Neural progenitor cell (in vitro differentiated cells): ENCODE measurements at regions not wholly inside any gene's neighbourhood (a gene's known extent, or its start where the extent isn't known, plus 50 kb on each side); places are given as distances from the start of the nearest gene placed in this dataset.

Source experiments
- DNase-seq: peaks from one replicate; pipeline ENCODE4 v3.0.0-alpha.2; 2016; ENCODE audit warnings: low spot score
- H2AFZ ChIP-seq: fragments of 200-600 bp; sonication (generic); replicated peaks from 2 replicates; pipeline ENCODE4 v1.6.1; 2016; ENCODE audit warnings: antibody characterized with exemption
- H3F3A ChIP-seq: fragments of 200-600 bp; sonication (generic); 2 replicates; pipeline ENCODE4 v1.6.1; 2016; ENCODE audit warnings: antibody characterized with exemption, low read depth
- H3K27ac ChIP-seq: fragments of 200-600 bp; sonication (generic); 2 replicates; pipeline ENCODE4 v1.5.1; 2016; ENCODE audit warnings: mild to moderate bottlenecking
- H3K27me3 ChIP-seq: fragments of 200-600 bp; sonication (generic); 2 replicates; pipeline ENCODE4 v1.6.1; 2016; ENCODE audit warnings: mild to moderate bottlenecking, moderate library complexity
- H3K36me3 ChIP-seq: fragments of 200-600 bp; sonication (generic); 2 replicates; pipeline ENCODE4 v1.5.1; 2016
- H3K4me1 ChIP-seq: fragments of 200-600 bp; sonication (generic); 2 replicates; pipeline ENCODE4 v1.6.1; 2016; ENCODE audit warnings: mixed run types
- H3K4me2 ChIP-seq: fragments of 200-600 bp; sonication (generic); 2 replicates; pipeline ENCODE4 v1.6.1; 2016
- H3K4me3 ChIP-seq: fragments of 200-600 bp; sonication (generic); 2 replicates; pipeline ENCODE4 v1.5.1; 2016
- H3K79me2 ChIP-seq: fragments of 200-600 bp; sonication (generic); 2 replicates; pipeline ENCODE4 v1.6.1; 2016; ENCODE audit warnings: low read depth
- H3K9ac ChIP-seq: fragments of 200-600 bp; sonication (generic); 2 replicates; pipeline ENCODE4 v1.6.1; 2016
- H3K9me3 ChIP-seq: fragments of 200-600 bp; sonication (generic); 2 replicates; pipeline ENCODE4 v1.5.1; 2016; ENCODE audit warnings: low read depth
- H4K20me1 ChIP-seq: fragments of 200-600 bp; sonication (generic); 2 replicates; pipeline ENCODE4 v1.6.1; 2016; ENCODE audit warnings: low read depth
- H3K27ac Mint-ChIP-seq: 3 replicates; pipeline ENCODE4 v1.8.0; 2021; ENCODE audit warnings: mixed read lengths
- H3K27me3 Mint-ChIP-seq: 2 replicates; pipeline ENCODE4 v1.8.0; 2022; ENCODE audit warnings: low read depth, mild to moderate bottlenecking, inconsistent platforms, moderate library complexity, mixed read lengths; ENCODE audit not compliant: insufficient read depth
- H3K36me3 Mint-ChIP-seq: 3 replicates; pipeline ENCODE4 v1.8.0; 2021; ENCODE audit warnings: mixed read lengths
- H3K4me1 Mint-ChIP-seq: 3 replicates; pipeline ENCODE4 v1.8.0; 2021; ENCODE audit warnings: mixed read lengths
- H3K4me3 Mint-ChIP-seq: 3 replicates; pipeline ENCODE4 v1.8.0; 2021; ENCODE audit warnings: mild to moderate bottlenecking, moderate library complexity, mixed read lengths
- H3K9me3 Mint-ChIP-seq: 3 replicates; pipeline ENCODE4 v1.8.0; 2020; ENCODE audit warnings: mixed read lengths
- CTCF ChIP-seq: fragments of 200-600 bp; sonication (generic); IDR thresholded peaks from 2 replicates; pipeline ENCODE4 v1.5.1; 2017; ENCODE audit warnings: antibody characterized with exemption, mild to moderate bottlenecking
- EZH2 ChIP-seq: fragments of 200-600 bp; sonication (generic); IDR thresholded peaks from 2 replicates; pipeline ENCODE4 v1.6.1; 2017; ENCODE audit warnings: antibody characterized with exemption, mild to moderate bottlenecking, moderate library complexity
- EZH2phosphoT487 ChIP-seq: fragments of 200-600 bp; sonication (generic); IDR thresholded peaks from 2 replicates; pipeline ENCODE4 v1.6.1; 2017; ENCODE audit warnings: antibody characterized with exemption

DNA sequence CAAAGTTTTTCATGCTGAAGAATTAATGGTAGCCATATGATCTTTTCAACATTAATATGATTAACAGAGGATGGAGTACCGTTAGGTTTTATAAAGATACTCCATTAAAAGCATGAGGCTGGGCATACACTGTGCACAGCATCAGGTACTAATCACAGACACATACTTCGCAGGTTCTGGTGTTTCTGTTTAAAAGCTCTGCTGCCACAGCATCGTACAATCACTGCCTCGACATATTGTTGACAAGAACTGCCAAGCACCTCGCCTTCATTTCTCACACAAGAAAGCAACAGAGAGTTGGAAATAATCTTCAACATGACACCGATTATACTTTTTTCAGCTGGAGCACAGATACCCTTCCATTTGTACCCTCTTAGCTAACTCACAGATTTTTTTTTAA lies 753.4 kb upstream of the FAM241A start:
- H2AFZ ChIP-seq = no peak overlapping the region
- no peaks in the 10 kb centered on the region for H3K9me3 ChIP-seq
- no peak overlapping the region for H3K27ac ChIP-seq
- Mint-ChIP-seq H3K27me3 (no peaks in the 10 kb centered on the region), H3K4me1 (no peaks in the 10 kb centered on the region), H3K4me3 (no peak overlapping the region), H3K27ac (no peak overlapping the region), H3K9me3 (peaks cover 2% of the 10 kb centered on the region), H3K36me3 (no peaks in the 10 kb centered on the region)
- H3K27me3 ChIP-seq = no peaks in the 10 kb centered on the region
- H4K20me1 ChIP-seq = no peaks in the 10 kb centered on the region
- no peaks in the 10 kb centered on the region for H3K79me2 ChIP-seq
- no peak for DNase-seq
- H3K36me3 ChIP-seq = no peaks in the 10 kb centered on the region
- H3F3A ChIP-seq = no peaks in the 10 kb centered on the region
- no peak overlapping the region for H3K4me2 ChIP-seq
- no peak overlapping the region for H3K4me3 ChIP-seq
- no peak for TF ChIP-seq EZH2phosphoT487
- TF ChIP-seq CTCF = no peak
- no peak for TF ChIP-seq EZH2
- no peaks in the 10 kb centered on the region for H3K4me1 ChIP-seq
- H3K9ac ChIP-seq = no peak overlapping the region

DNA sequence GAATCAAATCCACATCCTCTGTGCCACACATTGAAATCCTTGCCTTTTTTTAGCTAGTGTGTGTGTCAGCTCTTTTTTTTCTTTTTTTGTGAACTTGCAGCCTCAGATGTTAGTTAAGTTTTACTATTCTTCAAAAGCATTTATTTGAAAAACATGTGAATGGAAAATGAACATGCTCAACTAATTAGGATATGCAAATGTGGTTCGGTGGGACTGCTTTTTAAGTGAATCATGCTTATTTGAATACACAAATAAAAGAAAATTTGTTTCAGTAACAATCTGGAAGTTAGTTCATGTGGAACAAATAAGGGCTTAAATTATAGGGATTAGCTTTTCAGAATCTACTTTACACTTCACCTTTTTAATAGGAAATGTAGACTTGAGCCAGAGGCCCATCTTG lies 751.5 kb upstream of the FAM241A start:
- Mint-ChIP-seq H3K9me3 (peaks cover 2% of the 10 kb centered on the region), H3K27me3 (no peaks in the 10 kb centered on the region), H3K27ac (no peak overlapping the region), H3K4me1 (no peaks in the 10 kb centered on the region), H3K36me3 (no peaks in the 10 kb centered on the region), H3K4me3 (no peak overlapping the region)
- TF ChIP-seq EZH2phosphoT487 = no peak
- TF ChIP-seq CTCF = no peak
- no peak for TF ChIP-seq EZH2
- Histone ChIP-seq H3K9me3 (no peaks in the 10 kb centered on the region), H3K9ac (no peak overlapping the region), H3K27ac (no peak overlapping the region), H3K27me3 (no peaks in the 10 kb centered on the region), H3K36me3 (no peaks in the 10 kb centered on the region), H4K20me1 (no peaks in the 10 kb centered on the region), H3K4me2 (no peak overlapping the region), H3F3A (no peaks in the 10 kb centered on the region), H3K4me3 (no peak overlapping the region), H2AFZ (no peak overlapping the region), H3K4me1 (no peaks in the 10 kb centered on the region), H3K79me2 (no peaks in the 10 kb centered on the region)
- no peak for DNase-seq

GRCh38 chr4:111398906-111399330 lies 746.3 kb upstream of the FAM241A start:
- no peak overlapping the region for H3K9ac ChIP-seq
- no peak overlapping the region for H3K4me2 ChIP-seq
- H3K79me2 ChIP-seq = no peaks in the 10 kb centered on the region
- Mint-ChIP-seq H3K4me1 (no peaks in the 10 kb centered on the region), H3K9me3 (peaks cover 2% of the 10 kb centered on the region), H3K27ac (no peak overlapping the region), H3K36me3 (no peaks in the 10 kb centered on the region), H3K27me3 (no peaks in the 10 kb centered on the region), H3K4me3 (no peak overlapping the region)
- H3K27me3 ChIP-seq = no peaks in the 10 kb centered on the region
- H4K20me1 ChIP-seq = no peaks in the 10 kb centered on the region
- no peak overlapping the region for H2AFZ ChIP-seq
- no peaks in the 10 kb centered on the region for H3F3A ChIP-seq
- no peaks in the 10 kb centered on the region for H3K9me3 ChIP-seq
- TF ChIP-seq CTCF = no peak
- no peak for TF ChIP-seq EZH2phosphoT487
- TF ChIP-seq EZH2 = no peak
- no peak overlapping the region for H3K4me3 ChIP-seq
- no peaks in the 10 kb centered on the region for H3K4me1 ChIP-seq
- no peak for DNase-seq
- H3K27ac ChIP-seq = no peak overlapping the region
- H3K36me3 ChIP-seq = no peaks in the 10 kb centered on the region

GRCh38 chr4:111399623-111400022 lies 745.6 kb upstream of the FAM241A start:
- Mint-ChIP-seq H3K4me1 (no peaks in the 10 kb centered on the region), H3K27me3 (no peaks in the 10 kb centered on the region), H3K9me3 (peaks cover 2% of the 10 kb centered on the region), H3K36me3 (no peaks in the 10 kb centered on the region), H3K27ac (no peak overlapping the region), H3K4me3 (no peak overlapping the region)
- Histone ChIP-seq H3F3A (no peaks in the 10 kb centered on the region), H2AFZ (no peak overlapping the region), H3K4me1 (no peaks in the 10 kb centered on the region), H3K4me2 (no peak overlapping the region), H3K36me3 (no peaks in the 10 kb centered on the region), H3K9ac (no peak overlapping the region), H3K4me3 (no peak overlapping the region), H3K9me3 (no peaks in the 10 kb centered on the region), H3K27me3 (no peaks in the 10 kb centered on the region), H4K20me1 (no peaks in the 10 kb centered on the region), H3K27ac (no peak overlapping the region), H3K79me2 (no peaks in the 10 kb centered on the region)
- no peak for TF ChIP-seq EZH2
- TF ChIP-seq CTCF = no peak
- TF ChIP-seq EZH2phosphoT487 = no peak
- DNase-seq = no peak
